ENCODE measurements at regions not wholly inside any gene's neighbourhood (a gene's known extent, or its start where the extent isn't known, plus 50 kb on each side); places are given as distances from the start of the nearest gene placed in this dataset.

GRCh38 chr21:15493646-15494045 is 236.1 kb upstream of the USP25 start:
- no peaks in the 10 kb centered on the region for H3K9me3 Mint-ChIP-seq
- Histone ChIP-seq H3K4me3 (ENCODE audit: low read depth, low read length) (no peak overlapping the region), H3K9me3 (ENCODE audit: control insufficient read depth in 2 of 2, low read length in 2 of 2) (no peaks in the 10 kb centered on the region), H3K27me3 (ENCODE audit: control insufficient read depth, insufficient read depth, low read length) (peaks cover 2% of the 10 kb centered on the region), H3K36me3 (ENCODE audit: control insufficient read depth, insufficient read depth, low read length) (no peaks in the 10 kb centered on the region), H3K4me1 (ENCODE audit: control insufficient read depth, insufficient read depth, low read length, poor library complexity, severe bottlenecking) (no peaks in the 10 kb centered on the region), H3K27ac (ENCODE audit: insufficient read depth, low read length, poor library complexity, severe bottlenecking) (no peak overlapping the region)
- H3K27ac Mint-ChIP-seq: no peak overlapping the region
- no peaks in the 10 kb centered on the region for H3K36me3 Mint-ChIP-seq
- H3K4me3 Mint-ChIP-seq: no peak overlapping the region
- H3K27me3 Mint-ChIP-seq: peaks cover 15% of the 10 kb centered on the region
- DNase-seq (no peak), ATAC-seq (ENCODE audit: low read depth in 2 of 2) (no peak)
- H3K4me1 Mint-ChIP-seq: no peaks in the 10 kb centered on the region

GRCh38 chr21:15494481-15494880 is 235.3 kb upstream of the USP25 start:
- H3K4me3 Mint-ChIP-seq: no peak overlapping the region

GRCh38 chr21:15495965-15496364 is 233.8 kb upstream of the USP25 start:
- Mint-ChIP-seq H3K27ac (no peak overlapping the region), H3K27me3 (peaks cover 15% of the 10 kb centered on the region), H3K4me3 (no peak overlapping the region), H3K36me3 (no peaks in the 10 kb centered on the region), H3K9me3 (no peaks in the 10 kb centered on the region), H3K4me1 (no peaks in the 10 kb centered on the region)
- no peak overlapping the region for H3K4me3 ChIP-seq (ENCODE audit: low read depth, low read length)
- H3K27ac ChIP-seq (ENCODE audit: insufficient read depth, low read length, poor library complexity, severe bottlenecking): no peak overlapping the region
- no peaks in the 10 kb centered on the region for H3K27me3 ChIP-seq (ENCODE audit: control insufficient read depth, insufficient read depth, low read length)
- H3K9me3 ChIP-seq (ENCODE audit: control insufficient read depth in 2 of 2, low read length in 2 of 2): no peaks in the 10 kb centered on the region
- no peak for ATAC-seq (ENCODE audit: low read depth in 2 of 2)
- no peak for DNase-seq
- no peaks in the 10 kb centered on the region for H3K4me1 ChIP-seq (ENCODE audit: control insufficient read depth, insufficient read depth, low read length, poor library complexity, severe bottlenecking)
- H3K36me3 ChIP-seq (ENCODE audit: control insufficient read depth, insufficient read depth, low read length): no peaks in the 10 kb centered on the region

More at GRCh38 chr21:15494481-15494880, 235.3 kb upstream of the USP25 start:
- Histone ChIP-seq H3K4me1 (ENCODE audit: control insufficient read depth, insufficient read depth, low read length, poor library complexity, severe bottlenecking) (no peaks in the 10 kb centered on the region), H3K4me3 (ENCODE audit: low read depth, low read length) (no peak overlapping the region), H3K27me3 (ENCODE audit: control insufficient read depth, insufficient read depth, low read length) (peaks cover 2% of the 10 kb centered on the region), H3K9me3 (ENCODE audit: control insufficient read depth in 2 of 2, low read length in 2 of 2) (no peaks in the 10 kb centered on the region), H3K27ac (ENCODE audit: insufficient read depth, low read length, poor library complexity, severe bottlenecking) (no peak overlapping the region), H3K36me3 (ENCODE audit: control insufficient read depth, insufficient read depth, low read length) (no peaks in the 10 kb centered on the region)
- ATAC-seq (ENCODE audit: low read depth in 2 of 2) (no peak), DNase-seq (no peak)
- no peaks in the 10 kb centered on the region for H3K36me3 Mint-ChIP-seq
- H3K4me1 Mint-ChIP-seq: no peaks in the 10 kb centered on the region
- no peaks in the 10 kb centered on the region for H3K9me3 Mint-ChIP-seq
- H3K27me3 Mint-ChIP-seq: peaks cover 15% of the 10 kb centered on the region
- H3K27ac Mint-ChIP-seq: no peak overlapping the region

- Mint-ChIP-seq H3K27ac (no peak overlapping the region), H3K9me3 (no peaks in the 10 kb centered on the region), H3K4me1 (no peaks in the 10 kb centered on the region), H3K27me3 (peaks cover 10% of the 10 kb centered on the region), H3K36me3 (no peaks in the 10 kb centered on the region), H3K4me3 (no peak overlapping the region)
- H3K4me1 ChIP-seq (ENCODE audit: control insufficient read depth, insufficient read depth, low read length, poor library complexity, severe bottlenecking): no peaks in the 10 kb centered on the region
- no peak overlapping the region for H3K27ac ChIP-seq (ENCODE audit: insufficient read depth, low read length, poor library complexity, severe bottlenecking)
- peaks cover 2% of the 10 kb centered on the region for H3K27me3 ChIP-seq (ENCODE audit: control insufficient read depth, insufficient read depth, low read length)
- H3K9me3 ChIP-seq (ENCODE audit: control insufficient read depth in 2 of 2, low read length in 2 of 2): no peaks in the 10 kb centered on the region
- ATAC-seq (ENCODE audit: low read depth in 2 of 2) (no peak), DNase-seq (no peak)
- no peaks in the 10 kb centered on the region for H3K36me3 ChIP-seq (ENCODE audit: control insufficient read depth, insufficient read depth, low read length)
- no peak overlapping the region for H3K4me3 ChIP-seq (ENCODE audit: low read depth, low read length)
These were observed 232.9 kb upstream of the USP25 start for GRCh38 chr21:15496911-15497310.

- no peaks in the 10 kb centered on the region for H3K36me3 Mint-ChIP-seq
- no peak for ATAC-seq (ENCODE audit: low read depth in 2 of 2)
- no peak overlapping the region for H3K4me3 ChIP-seq (ENCODE audit: low read depth, low read length)
These were observed 231.3 kb upstream of the USP25 start for GRCh38 chr21:15498455-15498854.

GRCh38 chr21:15506086-15506485 is 223.7 kb upstream of the USP25 start:
- Mint-ChIP-seq H3K4me3 (no peak overlapping the region), H3K27ac (no peak overlapping the region), H3K27me3 (peaks cover 4% of the 10 kb centered on the region), H3K4me1 (no peaks in the 10 kb centered on the region), H3K36me3 (no peaks in the 10 kb centered on the region), H3K9me3 (peaks cover 0 to 1% (median 0%) of the 10 kb centered on the region in 7 donors)
- no peak overlapping the region for H3K4me3 ChIP-seq (ENCODE audit: low read depth, low read length)
- H3K4me1 ChIP-seq (ENCODE audit: control insufficient read depth, insufficient read depth, low read length, poor library complexity, severe bottlenecking): no peaks in the 10 kb centered on the region
- DNase-seq (no peak), ATAC-seq (ENCODE audit: low read depth in 2 of 2) (no peak)
- H3K27me3 ChIP-seq (ENCODE audit: control insufficient read depth, insufficient read depth, low read length): peaks cover 2% of the 10 kb centered on the region
- H3K36me3 ChIP-seq (ENCODE audit: control insufficient read depth, insufficient read depth, low read length): no peaks in the 10 kb centered on the region
- no peaks in the 10 kb centered on the region for H3K9me3 ChIP-seq (ENCODE audit: control insufficient read depth in 2 of 2, low read length in 2 of 2)
- no peak overlapping the region for H3K27ac ChIP-seq (ENCODE audit: insufficient read depth, low read length, poor library complexity, severe bottlenecking)

More at GRCh38 chr21:15498455-15498854, 231.3 kb upstream of the USP25 start:
- no peaks in the 10 kb centered on the region for H3K9me3 Mint-ChIP-seq
- H3K27ac ChIP-seq (ENCODE audit: insufficient read depth, low read length, poor library complexity, severe bottlenecking): no peak overlapping the region
- H3K4me1 Mint-ChIP-seq: no peaks in the 10 kb centered on the region
- DNase-seq: no peak
- no peak overlapping the region for H3K4me3 Mint-ChIP-seq
- no peak overlapping the region for H3K27ac Mint-ChIP-seq
- H3K9me3 ChIP-seq (ENCODE audit: control insufficient read depth in 2 of 2, low read length in 2 of 2): no peaks in the 10 kb centered on the region
- peaks cover 7% of the 10 kb centered on the region for H3K27me3 Mint-ChIP-seq
- no peaks in the 10 kb centered on the region for H3K36me3 ChIP-seq (ENCODE audit: control insufficient read depth, insufficient read depth, low read length)
- H3K27me3 ChIP-seq (ENCODE audit: control insufficient read depth, insufficient read depth, low read length): peaks cover 2% of the 10 kb centered on the region
- H3K4me1 ChIP-seq (ENCODE audit: control insufficient read depth, insufficient read depth, low read length, poor library complexity, severe bottlenecking): no peaks in the 10 kb centered on the region

GRCh38 chr21:15508554-15508953 is 221.2 kb upstream of the USP25 start:
- H3K4me1 Mint-ChIP-seq: peaks cover 0 to 7% (median 0%) of the 10 kb centered on the region in 4 donors
- H3K27me3 Mint-ChIP-seq: peaks cover 4% of the 10 kb centered on the region
- Histone ChIP-seq H3K4me3 (ENCODE audit: low read depth, low read length) (no peak overlapping the region), H3K36me3 (ENCODE audit: control insufficient read depth, insufficient read depth, low read length) (no peaks in the 10 kb centered on the region), H3K27me3 (ENCODE audit: control insufficient read depth, insufficient read depth, low read length) (no peaks in the 10 kb centered on the region), H3K4me1 (ENCODE audit: control insufficient read depth, insufficient read depth, low read length, poor library complexity, severe bottlenecking) (peaks cover 1% of the 10 kb centered on the region), H3K9me3 (ENCODE audit: control insufficient read depth in 2 of 2, low read length in 2 of 2) (no peaks in the 10 kb centered on the region), H3K27ac (ENCODE audit: insufficient read depth, low read length, poor library complexity, severe bottlenecking) (no peak overlapping the region)
- H3K27ac Mint-ChIP-seq: no peak overlapping the region
- no peaks in the 10 kb centered on the region for H3K36me3 Mint-ChIP-seq
- no peak for DNase-seq
- peaks cover 0 to 1% (median 0%) of the 10 kb centered on the region in 7 donors for H3K9me3 Mint-ChIP-seq
- no peak overlapping the region for H3K4me3 Mint-ChIP-seq
- ATAC-seq (ENCODE audit: low read depth in 2 of 2): no peak

- peak; percentile 97 to 99 for ATAC-seq (ENCODE audit: low read depth in 2 of 2)
- Histone ChIP-seq H3K9me3 (ENCODE audit: control insufficient read depth in 2 of 2, low read length in 2 of 2) (no peaks in the 10 kb centered on the region), H3K27me3 (ENCODE audit: control insufficient read depth, insufficient read depth, low read length) (no peaks in the 10 kb centered on the region), H3K4me3 (ENCODE audit: low read depth, low read length) (peak overlapping the region; percentile 49), H3K27ac (ENCODE audit: insufficient read depth, low read length, poor library complexity, severe bottlenecking) (peak overlapping the region; percentile 64), H3K36me3 (ENCODE audit: control insufficient read depth, insufficient read depth, low read length) (no peaks in the 10 kb centered on the region), H3K4me1 (ENCODE audit: control insufficient read depth, insufficient read depth, low read length, poor library complexity, severe bottlenecking) (peaks cover 13% of the 10 kb centered on the region)
- H3K36me3 Mint-ChIP-seq: no peaks in the 10 kb centered on the region
- peak overlapping the region in 3 of 4 donors; percentile 8 to 78 (median 39) for H3K4me3 Mint-ChIP-seq
- peaks cover 6 to 30% (median 10%) of the 10 kb centered on the region in 4 donors for H3K4me1 Mint-ChIP-seq
- H3K9me3 Mint-ChIP-seq: peaks cover 0 to 4% (median 2%) of the 10 kb centered on the region in 7 donors
- DNase-seq: peak; percentile 2 to 88 (median 77)
- H3K27ac Mint-ChIP-seq: peak overlapping the region; percentile 61 to 82 (median 82)
- H3K27me3 Mint-ChIP-seq: no peaks in the 10 kb centered on the region
These were observed 215.5 kb upstream of the USP25 start for GRCh38 chr21:15514073-15514946.

Measured in CD4-positive, CD25-positive, alpha-beta regulatory T cell (primary cell).